Esophagus (tissue), 2 donors: ENCODE measurements at regions not wholly inside any gene's neighbourhood (a gene's known extent, or its start where the extent isn't known, plus 50 kb on each side); places are given as distances from the start of the nearest gene placed in this dataset.

ENCODE experiments used
- H3K27ac ChIP-seq, 2 donors: one replicate each; pipeline ENCODE4 v1.5.1; 2013; ENCODE audit warnings: low read depth in 2 of 2, mild to moderate bottlenecking in 2 of 2, inconsistent platforms in 1 of 2, low read length in 1 of 2, moderate library complexity in 1 of 2
- H3K27me3 ChIP-seq, 2 donors: one replicate each; pipeline ENCODE4 v1.6.1; 2013; ENCODE audit warnings: low read length in 2 of 2, control low read depth in 1 of 2, mild to moderate bottlenecking in 1 of 2; ENCODE audit not compliant: insufficient read depth in 2 of 2, control insufficient read depth in 1 of 2
- H3K36me3 ChIP-seq, 2 donors: one replicate each; pipeline ENCODE4 v1.6.1; 2013; ENCODE audit warnings: low read length in 1 of 2; ENCODE audit not compliant: control insufficient read depth in 2 of 2, insufficient read depth in 2 of 2
- H3K4me1 ChIP-seq, 2 donors: one replicate each; pipeline ENCODE4 v1.6.1; 2013; ENCODE audit warnings: low read length in 1 of 2; ENCODE audit not compliant: control insufficient read depth in 2 of 2, insufficient read depth in 2 of 2
- H3K4me3 ChIP-seq, 2 donors: one replicate each; pipeline ENCODE4 v1.5.1; 2013; ENCODE audit warnings: low read length in 2 of 2, mild to moderate bottlenecking in 2 of 2, low read depth in 1 of 2, moderate library complexity in 1 of 2
- H3K9me3 ChIP-seq, 2 donors: one replicate each; pipeline ENCODE4 v1.6.1; 2013; ENCODE audit warnings: mild to moderate bottlenecking in 2 of 2, low read depth in 1 of 2, low read length in 1 of 2, moderate library complexity in 1 of 2; ENCODE audit not compliant: control insufficient read depth in 2 of 2, insufficient read depth in 1 of 2
- WGBS, 2 donors: extraction: QIAGEN DNeasy Blood & Tissue Kit; methylation state at CpG; one replicate each; pipeline ENCODE4 v1.1.7; 2013; 5-methylcytosine and 5-hydroxymethylcytosine counted together
- donor health status: healthy with polysubstance abuse.
- donor health status: Bipolar disorder and iron deficiency.

DNA sequence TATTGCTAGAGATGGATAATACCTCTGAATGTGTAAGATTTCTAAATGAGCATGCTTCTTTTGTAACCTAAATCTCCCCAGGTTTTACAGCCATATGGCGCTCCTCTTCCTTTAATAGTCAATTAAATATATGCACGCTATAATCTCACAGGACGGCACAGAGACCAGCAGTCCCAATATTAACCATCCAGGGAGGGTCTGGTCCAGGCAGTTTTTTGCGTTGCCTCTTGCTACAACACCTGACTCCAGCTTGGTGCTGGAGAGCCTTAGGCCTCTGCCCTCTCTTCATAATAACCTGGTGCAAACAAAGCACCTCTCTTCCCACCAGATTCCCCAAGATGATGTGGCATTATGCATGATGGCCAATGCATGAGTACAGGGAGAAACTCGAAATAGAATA, 183.4 kb downstream of the LY86 start:
- H3K36me3 ChIP-seq = no peaks in the 10 kb centered on the region
- WGBS, 2 donors = 94 to 96% methylated on average over 5 of the region's 5 CpGs
- H3K27ac ChIP-seq = no peak overlapping the region

GRCh38 chr6:6772751-6773150, 184.2 kb downstream of the LY86 start:
- H3K36me3 ChIP-seq = no peaks in the 10 kb centered on the region
- no peak overlapping the region for H3K27ac ChIP-seq
- WGBS, 2 donors = 55 to 67% methylated on average over 6 of the region's 6 CpGs
- H3K9me3 ChIP-seq = no peaks in the 10 kb centered on the region
- no peaks in the 10 kb centered on the region for H3K27me3 ChIP-seq
- no peak overlapping the region for H3K4me3 ChIP-seq
- no peaks in the 10 kb centered on the region for H3K4me1 ChIP-seq

More for the DNA sequence above, 183.4 kb downstream of the LY86 start:
- no peaks in the 10 kb centered on the region for H3K9me3 ChIP-seq
- no peaks in the 10 kb centered on the region for H3K27me3 ChIP-seq
- no peaks in the 10 kb centered on the region for H3K4me1 ChIP-seq
- no peak overlapping the region for H3K4me3 ChIP-seq

DNA sequence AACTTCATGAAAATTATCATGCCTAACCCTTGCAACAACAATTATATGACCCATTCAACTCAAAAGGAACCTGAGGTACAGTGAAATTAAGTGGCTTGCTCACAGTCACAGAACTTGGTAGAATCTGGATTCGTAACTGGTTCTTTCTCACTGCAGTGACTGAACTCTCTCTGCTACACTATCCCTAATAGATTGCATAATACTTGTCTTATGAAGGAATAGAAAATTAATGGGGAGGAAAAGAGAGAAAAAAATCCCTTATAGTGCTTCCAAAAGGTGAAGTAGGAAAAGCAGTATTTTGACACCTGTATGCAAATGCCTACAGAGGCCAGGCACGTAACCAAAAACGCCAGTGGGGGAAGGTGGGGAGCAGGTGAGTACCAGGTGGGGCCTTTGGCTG, 186.6 kb downstream of the LY86 start:
- no peaks in the 10 kb centered on the region for H3K36me3 ChIP-seq
- 71 to 77% methylated on average over 3 of the region's 3 CpGs for WGBS, 2 donors
- H3K4me1 ChIP-seq = no peaks in the 10 kb centered on the region
- H3K9me3 ChIP-seq = no peaks in the 10 kb centered on the region
- no peaks in the 10 kb centered on the region for H3K27me3 ChIP-seq
- H3K4me3 ChIP-seq = no peak overlapping the region
- no peak overlapping the region for H3K27ac ChIP-seq

GRCh38 chr6:6780231-6780630, 191.7 kb downstream of the LY86 start:
- 89 to 90% methylated on average over 10 of the region's 10 CpGs for WGBS, 2 donors

DNA sequence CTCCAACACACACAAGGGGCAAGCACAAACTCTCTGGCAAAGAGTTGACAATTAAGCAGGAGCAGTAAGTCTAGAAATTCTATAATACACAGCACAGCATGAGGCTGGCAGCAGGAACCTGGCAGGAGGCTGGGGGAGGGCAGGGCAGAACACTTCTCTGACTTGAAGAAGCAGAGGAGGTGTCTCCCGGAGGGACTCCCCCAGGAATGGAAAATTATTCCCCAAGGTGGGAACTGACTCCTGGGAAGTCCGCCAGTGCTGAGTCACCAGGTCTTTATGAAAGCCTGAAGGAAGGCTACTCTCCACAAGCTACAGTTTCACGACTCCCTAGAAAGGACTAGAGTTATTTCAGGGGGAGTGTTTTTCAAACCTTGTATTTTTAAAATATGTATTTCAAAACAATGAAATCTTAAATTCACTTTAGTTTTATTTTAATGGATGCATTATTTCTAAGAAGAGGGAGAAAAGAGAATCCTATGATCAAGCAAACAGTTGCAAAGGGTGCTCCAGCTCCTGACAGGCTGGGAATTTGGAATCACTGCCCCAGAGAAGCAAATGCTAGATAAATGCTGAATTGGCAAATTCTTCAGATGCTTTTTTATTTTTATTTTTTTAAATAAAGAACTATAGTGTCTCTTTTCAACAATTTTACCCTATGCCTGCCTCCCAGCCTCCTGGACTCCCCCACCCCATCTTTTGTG, 192.8 kb downstream of the LY86 start:
- Histone ChIP-seq H3K27me3 (no peaks in the 10 kb centered on the region), H3K4me1 (no peaks in the 10 kb centered on the region), H3K4me3 (no peak overlapping the region), H3K27ac (no peak overlapping the region), H3K36me3 (no peaks in the 10 kb centered on the region), H3K9me3 (no peaks in the 10 kb centered on the region)
- 19 to 28% methylated on average over 3 of the region's 3 CpGs for WGBS, 2 donors

More at GRCh38 chr6:6780231-6780630, 191.7 kb downstream of the LY86 start:
- Histone ChIP-seq H3K9me3 (no peaks in the 10 kb centered on the region), H3K27ac (no peak overlapping the region), H3K36me3 (no peaks in the 10 kb centered on the region), H3K27me3 (no peaks in the 10 kb centered on the region), H3K4me1 (no peaks in the 10 kb centered on the region), H3K4me3 (no peak overlapping the region)

- no peak overlapping the region for H3K4me3 ChIP-seq
- no peaks in the 10 kb centered on the region for H3K36me3 ChIP-seq
- H3K27me3 ChIP-seq = no peaks in the 10 kb centered on the region
- H3K9me3 ChIP-seq = no peaks in the 10 kb centered on the region
- no peaks in the 10 kb centered on the region for H3K4me1 ChIP-seq
- no peak overlapping the region for H3K27ac ChIP-seq
Observed at GRCh38 chr6:6781873-6782227, 193.3 kb downstream of the LY86 start.

- Histone ChIP-seq H3K27me3 (no peaks in the 10 kb centered on the region), H3K27ac (no peak overlapping the region), H3K4me3 (no peak overlapping the region), H3K9me3 (no peaks in the 10 kb centered on the region), H3K36me3 (no peaks in the 10 kb centered on the region), H3K4me1 (peaks cover 0 to 3% of the 10 kb centered on the region in 2 donors)
- 82 to 93% methylated on average over 2 of the region's 2 CpGs for WGBS, 2 donors
Observed at GRCh38 chr6:6783721-6784120, 195.2 kb downstream of the LY86 start.

- 86 to 92% methylated on average over 2 of the region's 2 CpGs for WGBS, 2 donors
- no peaks in the 10 kb centered on the region for H3K36me3 ChIP-seq
Observed at GRCh38 chr6:6784514-6785162, 196.1 kb downstream of the LY86 start.

GRCh38 chr6:6785163-6785521, 196.6 kb downstream of the LY86 start:
- H3K27ac ChIP-seq = no peak overlapping the region
- WGBS, 2 donors = 50 to 72% methylated on average over 5 of the region's 5 CpGs
- H3K36me3 ChIP-seq = no peaks in the 10 kb centered on the region
- H3K27me3 ChIP-seq = no peaks in the 10 kb centered on the region
- peaks cover 0 to 3% of the 10 kb centered on the region in 2 donors for H3K4me1 ChIP-seq
- no peak overlapping the region for H3K4me3 ChIP-seq
- no peaks in the 10 kb centered on the region for H3K9me3 ChIP-seq

More at GRCh38 chr6:6784514-6785162, 196.1 kb downstream of the LY86 start:
- Histone ChIP-seq H3K4me1 (peaks cover 0 to 3% of the 10 kb centered on the region in 2 donors), H3K27me3 (no peaks in the 10 kb centered on the region), H3K27ac (no peak overlapping the region), H3K9me3 (no peaks in the 10 kb centered on the region), H3K4me3 (no peak overlapping the region)
